ENCODE measurements at regions not wholly inside any gene's neighbourhood (a gene's known extent, or its start where the extent isn't known, plus 50 kb on each side); places are given as distances from the start of the nearest gene placed in this dataset.

DNA sequence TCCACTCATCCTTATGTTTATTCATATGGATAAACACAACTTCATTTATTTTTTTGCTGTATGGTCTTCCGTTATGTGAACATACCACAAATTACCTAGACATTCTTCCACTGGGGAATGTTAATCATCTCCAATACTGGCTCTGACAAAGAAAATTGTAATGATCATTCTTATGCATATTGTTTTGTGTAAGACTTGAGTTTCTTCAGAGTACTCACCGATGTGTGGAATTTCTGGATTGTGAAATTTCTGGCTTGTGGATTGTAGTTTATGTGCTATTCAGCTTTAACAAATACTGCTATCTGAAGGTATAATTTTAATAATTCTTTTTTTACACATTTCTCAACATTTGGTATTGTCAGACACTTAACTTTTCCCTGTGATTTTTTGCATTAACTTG is 212.2 kb upstream of the THUMPD2 start:
- DNase-seq (ENCODE audit: extremely low spot score, unreplicated experiment) = no peak
- H3K4me1 Mint-ChIP-seq (ENCODE audit: unreplicated experiment) = peaks cover 3% of the 10 kb centered on the region
- H3K4me3 Mint-ChIP-seq (ENCODE audit: unreplicated experiment) = no peak overlapping the region
- H3K9me3 Mint-ChIP-seq (ENCODE audit: unreplicated experiment) = no peaks in the 10 kb centered on the region
- no peak overlapping the region for H3K27ac Mint-ChIP-seq (ENCODE audit: unreplicated experiment)
- H3K27me3 Mint-ChIP-seq (ENCODE audit: unreplicated experiment) = no peaks in the 10 kb centered on the region
- TF ChIP-seq, protein P1, sequence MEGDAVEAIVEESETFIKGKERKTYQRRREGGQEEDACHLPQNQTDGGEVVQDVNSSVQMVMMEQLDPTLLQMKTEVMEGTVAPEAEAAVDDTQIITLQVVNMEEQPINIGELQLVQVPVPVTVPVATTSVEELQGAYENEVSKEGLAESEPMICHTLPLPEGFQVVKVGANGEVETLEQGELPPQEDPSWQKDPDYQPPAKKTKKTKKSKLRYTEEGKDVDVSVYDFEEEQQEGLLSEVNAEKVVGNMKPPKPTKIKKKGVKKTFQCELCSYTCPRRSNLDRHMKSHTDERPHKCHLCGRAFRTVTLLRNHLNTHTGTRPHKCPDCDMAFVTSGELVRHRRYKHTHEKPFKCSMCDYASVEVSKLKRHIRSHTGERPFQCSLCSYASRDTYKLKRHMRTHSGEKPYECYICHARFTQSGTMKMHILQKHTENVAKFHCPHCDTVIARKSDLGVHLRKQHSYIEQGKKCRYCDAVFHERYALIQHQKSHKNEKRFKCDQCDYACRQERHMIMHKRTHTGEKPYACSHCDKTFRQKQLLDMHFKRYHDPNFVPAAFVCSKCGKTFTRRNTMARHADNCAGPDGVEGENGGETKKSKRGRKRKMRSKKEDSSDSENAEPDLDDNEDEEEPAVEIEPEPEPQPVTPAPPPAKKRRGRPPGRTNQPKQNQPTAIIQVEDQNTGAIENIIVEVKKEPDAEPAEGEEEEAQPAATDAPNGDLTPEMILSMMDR (IDR thresholded peaks at IDR 0.05) = no peak
- H3K36me3 Mint-ChIP-seq (ENCODE audit: unreplicated experiment) = no peaks in the 10 kb centered on the region

DNA sequence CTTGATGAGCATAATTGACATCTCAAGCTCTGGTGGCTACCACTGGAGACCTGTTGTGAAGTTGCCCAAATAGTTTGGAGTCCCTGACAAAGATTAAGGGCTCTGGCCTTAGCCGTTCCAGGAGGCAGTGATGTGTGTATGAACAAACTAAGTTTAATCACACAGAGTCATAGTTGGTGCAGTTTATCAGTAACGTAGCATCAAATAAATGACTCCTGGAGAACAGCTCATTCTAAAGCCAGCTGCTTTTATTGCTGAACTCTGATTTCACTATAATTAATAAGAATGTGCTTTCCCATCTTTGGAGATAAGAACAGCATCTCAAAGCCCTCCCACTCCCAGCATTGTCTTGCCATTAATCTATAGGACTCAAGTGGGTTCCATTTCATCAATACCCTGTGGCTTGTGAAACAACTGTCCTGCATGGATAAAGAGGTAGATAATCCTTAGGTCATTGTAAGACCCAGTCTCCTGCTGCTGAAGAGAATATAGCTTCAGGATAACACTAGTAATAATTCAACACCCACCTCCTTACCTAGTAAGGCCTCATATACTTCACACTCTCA is 211.4 kb upstream of the THUMPD2 start:
- H3K36me3 Mint-ChIP-seq (ENCODE audit: unreplicated experiment) = no peaks in the 10 kb centered on the region
- H3K27me3 Mint-ChIP-seq (ENCODE audit: unreplicated experiment) = no peaks in the 10 kb centered on the region
- TF ChIP-seq, protein P1 (IDR thresholded peaks at IDR 0.05) = no peak
- no peak overlapping the region for H3K4me3 Mint-ChIP-seq (ENCODE audit: unreplicated experiment)
- H3K4me1 Mint-ChIP-seq (ENCODE audit: unreplicated experiment) = peaks cover 3% of the 10 kb centered on the region
- H3K27ac Mint-ChIP-seq (ENCODE audit: unreplicated experiment) = no peak overlapping the region
- no peak for DNase-seq (ENCODE audit: extremely low spot score, unreplicated experiment)
- H3K9me3 Mint-ChIP-seq (ENCODE audit: unreplicated experiment) = peaks cover 4% of the 10 kb centered on the region

DNA sequence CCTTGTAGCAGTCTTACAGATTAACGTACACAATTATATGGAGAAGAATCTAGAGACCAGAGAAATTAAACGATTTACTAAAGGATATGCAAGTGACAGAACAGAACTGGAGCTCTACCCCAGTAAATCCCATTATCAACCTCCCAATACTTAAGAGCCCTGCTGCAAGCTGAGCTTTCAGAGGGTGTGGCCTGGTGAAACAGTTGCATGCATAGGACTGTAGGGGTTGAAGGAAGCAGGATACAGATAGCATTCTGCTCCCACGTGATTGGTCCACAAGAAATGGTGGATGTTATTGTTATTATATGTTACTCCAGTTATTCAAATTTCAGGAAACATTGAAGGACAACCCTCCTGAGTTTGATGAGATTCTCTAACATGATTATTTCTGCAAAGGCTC is 210.8 kb upstream of the THUMPD2 start:
- H3K9me3 Mint-ChIP-seq (ENCODE audit: unreplicated experiment) = peaks cover 4% of the 10 kb centered on the region

DNA sequence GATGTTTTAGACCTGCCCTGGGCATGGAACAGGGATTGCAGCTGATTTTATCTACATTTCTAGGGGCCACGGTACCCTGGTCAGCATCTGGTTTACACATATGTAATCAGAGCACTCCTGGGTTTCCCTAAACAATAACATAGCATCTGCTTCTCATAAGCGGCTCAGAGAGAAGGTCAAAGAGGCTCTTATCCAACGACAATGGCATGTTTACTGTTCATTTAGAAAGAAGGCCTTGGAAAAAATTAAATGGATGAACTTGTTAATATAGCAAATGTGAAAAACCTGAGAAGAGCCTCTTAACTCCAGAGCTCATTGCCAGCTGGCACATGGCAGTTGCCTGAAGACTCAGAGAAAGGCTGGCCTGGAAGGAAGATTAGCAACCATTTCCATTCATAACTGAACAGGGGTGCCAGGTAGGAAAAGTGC is 202.8 kb upstream of the THUMPD2 start:
- TF ChIP-seq, protein P1 (IDR thresholded peaks at IDR 0.05) = no peak
- no peak for DNase-seq (ENCODE audit: extremely low spot score, unreplicated experiment)
- Mint-ChIP-seq H3K4me3 (ENCODE audit: unreplicated experiment) (no peak overlapping the region), H3K36me3 (ENCODE audit: unreplicated experiment) (no peaks in the 10 kb centered on the region), H3K27ac (ENCODE audit: unreplicated experiment) (no peak overlapping the region), H3K4me1 (ENCODE audit: unreplicated experiment) (no peaks in the 10 kb centered on the region), H3K27me3 (ENCODE audit: unreplicated experiment) (peaks cover 2% of the 10 kb centered on the region), H3K9me3 (ENCODE audit: unreplicated experiment) (peaks cover 4% of the 10 kb centered on the region)

More for the DNA sequence above, 210.8 kb upstream of the THUMPD2 start:
- Mint-ChIP-seq H3K36me3 (ENCODE audit: unreplicated experiment) (no peaks in the 10 kb centered on the region), H3K27me3 (ENCODE audit: unreplicated experiment) (no peaks in the 10 kb centered on the region), H3K4me3 (ENCODE audit: unreplicated experiment) (no peak overlapping the region), H3K27ac (ENCODE audit: unreplicated experiment) (no peak overlapping the region), H3K4me1 (ENCODE audit: unreplicated experiment) (peaks cover 3% of the 10 kb centered on the region)
- TF ChIP-seq, protein P1 (IDR thresholded peaks at IDR 0.05) = no peak
- no peak for DNase-seq (ENCODE audit: extremely low spot score, unreplicated experiment)

DNA sequence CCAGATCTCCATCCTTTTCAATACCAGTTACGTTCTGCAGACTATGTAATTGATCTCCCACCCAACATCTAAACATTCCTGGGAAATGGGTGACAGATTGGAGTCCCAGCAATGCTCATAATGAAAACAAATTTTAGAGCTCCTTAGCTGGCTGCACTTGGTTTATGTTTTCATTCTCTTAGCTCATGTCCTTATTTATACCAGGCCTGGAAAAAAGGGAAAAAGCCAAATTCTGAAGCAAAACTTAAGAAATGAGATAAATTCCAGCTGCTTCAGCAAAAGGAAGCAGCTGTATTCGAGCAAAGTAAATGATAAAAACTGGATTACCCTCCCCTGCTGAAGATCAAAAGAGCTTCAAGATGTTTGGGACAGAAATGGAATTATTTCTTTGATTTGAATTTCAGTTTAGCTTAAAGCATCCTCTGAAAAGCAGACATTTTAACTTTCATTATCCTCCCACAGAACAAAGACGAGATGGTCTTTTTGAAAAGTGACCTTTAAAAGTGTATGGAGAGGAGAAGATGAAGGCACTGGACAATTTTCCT is 196.5 kb upstream of the THUMPD2 start:
- Mint-ChIP-seq H3K27me3 (ENCODE audit: unreplicated experiment) (peaks cover 2% of the 10 kb centered on the region), H3K9me3 (ENCODE audit: unreplicated experiment) (no peaks in the 10 kb centered on the region), H3K4me1 (ENCODE audit: unreplicated experiment) (no peaks in the 10 kb centered on the region), H3K4me3 (ENCODE audit: unreplicated experiment) (no peak overlapping the region), H3K27ac (ENCODE audit: unreplicated experiment) (no peak overlapping the region), H3K36me3 (ENCODE audit: unreplicated experiment) (no peaks in the 10 kb centered on the region)
- DNase-seq (ENCODE audit: extremely low spot score, unreplicated experiment) = no peak
- TF ChIP-seq, protein P1 (IDR thresholded peaks at IDR 0.05) = no peak

Data from osteocyte (in vitro differentiated cells).